SK-N-MC (cell line): ENCODE measurements at regions not wholly inside any gene's neighbourhood (a gene's known extent, or its start where the extent isn't known, plus 50 kb on each side); places are given as distances from the start of the nearest gene placed in this dataset.

Experiments used
- DNase-seq: peaks from one replicate; pipeline ENCODE4 v3.0.0-alpha.2; 2011; ENCODE audit warnings: low read depth, low spot score
- H3K27ac ChIP-seq: fragments of 200-600 bp; sonication (generic); 2 replicates; pipeline ENCODE4 v1.5.1; 2016; ENCODE audit warnings: mixed run types
- H3K36me3 ChIP-seq: fragments of 200-600 bp; sonication (generic); 2 replicates; pipeline ENCODE4 v1.6.1; 2017; ENCODE audit warnings: antibody characterized with exemption, low read length, mixed read lengths; ENCODE audit not compliant: insufficient read depth
- H3K4me3 ChIP-seq: fragments of 200-600 bp; sonication (generic); 2 replicates; pipeline ENCODE4 v1.5.1; 2016
- H3K9ac ChIP-seq: fragments of 200-600 bp; sonication (generic); 2 replicates; pipeline ENCODE4 v1.8.0; 2017; ENCODE audit warnings: mixed run types, mixed read lengths; ENCODE audit not compliant: insufficient read length
- H3K9me3 ChIP-seq: fragments of 200-600 bp; sonication (generic); 2 replicates; pipeline ENCODE4 v1.6.1; 2017; ENCODE audit warnings: low read depth, mild to moderate bottlenecking, antibody characterized with exemption, low read length, moderate library complexity, mixed read lengths
- EZH2 ChIP-seq: fragments of 200-600 bp; sonication (generic); IDR thresholded peaks from one replicate; pipeline ENCODE4 v1.6.1; 2017; ENCODE audit warnings: antibody characterized with exemption
- FOXP2 ChIP-seq: optimal IDR thresholded peaks from 2 replicates; pipeline ENCODE3; 2011; ENCODE audit warnings: mild to moderate bottlenecking, moderate library complexity; ENCODE audit not compliant: insufficient read depth; ENCODE audit errors: extremely low read length, control extremely low read depth
- POLR2AphosphoS5 ChIP-seq: IDR thresholded peaks from 2 replicates; pipeline ENCODE4 v1.6.1; 2012; ENCODE audit warnings: mild to moderate bottlenecking, low read depth, low read length, borderline replicate concordance

DNA sequence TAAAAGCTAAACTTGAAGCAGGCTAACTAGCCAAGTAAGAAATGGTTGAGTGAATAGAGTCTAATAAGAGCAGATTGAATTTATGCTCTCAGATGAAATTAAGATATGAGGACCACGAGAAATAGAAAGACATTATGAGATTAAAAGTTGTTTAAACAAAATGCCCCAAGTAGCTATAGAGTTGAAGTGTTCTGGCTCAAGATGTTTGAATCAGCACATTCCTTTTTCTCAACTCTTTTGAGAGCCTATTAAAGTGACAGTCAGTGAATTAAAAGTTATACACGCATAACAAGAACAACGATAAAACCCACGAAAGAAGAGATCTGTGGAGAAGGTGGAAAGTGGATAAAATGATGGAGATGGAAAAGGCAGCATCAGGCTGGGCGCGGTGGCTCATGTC, 322.2 kb upstream of the ANKRD30A start:
- no peak for DNase-seq
- Histone ChIP-seq H3K4me3 (peak overlapping the region; percentile 52), H3K9me3 (no peaks in the 10 kb centered on the region), H3K9ac (no peak overlapping the region), H3K27ac (peak overlapping the region; percentile 80), H3K36me3 (no peaks in the 10 kb centered on the region)
- no peak for TF ChIP-seq POLR2AphosphoS5
- TF ChIP-seq FOXP2 = no peak
- TF ChIP-seq EZH2 = no peak

DNA sequence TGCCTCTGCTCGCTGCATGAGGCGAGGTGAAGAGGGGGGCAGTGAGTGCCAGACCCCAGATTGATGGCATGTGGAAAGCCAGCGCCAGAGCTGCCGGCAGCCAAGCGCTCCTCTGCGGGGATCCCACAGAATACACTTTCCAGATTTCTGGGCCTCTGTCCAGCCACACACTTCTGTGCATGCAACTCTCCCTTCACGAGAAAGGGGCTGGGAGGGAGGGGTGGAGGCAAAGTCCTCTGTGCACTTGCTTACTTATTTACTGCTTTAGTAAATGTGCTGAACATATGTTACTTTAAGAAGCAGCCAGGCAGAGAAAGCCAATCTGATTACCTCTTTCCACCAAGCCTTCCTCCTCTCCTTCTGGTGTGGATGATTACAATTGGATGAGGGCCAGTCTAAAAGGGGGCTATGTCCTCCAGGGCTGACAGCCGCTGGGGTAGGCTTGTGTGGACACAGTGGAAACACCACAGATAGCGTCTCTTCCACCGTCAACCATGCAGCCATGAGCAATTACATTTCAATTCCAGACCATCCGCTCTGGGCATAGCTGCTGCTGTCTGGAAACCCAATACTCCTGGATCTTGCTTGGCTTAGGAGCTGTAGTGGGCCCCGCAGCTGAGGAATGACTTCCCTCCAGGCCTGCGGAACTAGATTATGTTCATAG, 322.8 kb upstream of the ANKRD30A start:
- H3K9me3 ChIP-seq = no peaks in the 10 kb centered on the region
- peak overlapping the region; percentile 80 for H3K27ac ChIP-seq
- peak overlapping the region; percentile 52 for H3K4me3 ChIP-seq
- TF ChIP-seq FOXP2 = no peak
- no peak for TF ChIP-seq EZH2
- TF ChIP-seq POLR2AphosphoS5 = no peak
- no peaks in the 10 kb centered on the region for H3K36me3 ChIP-seq
- DNase-seq = no peak
- H3K9ac ChIP-seq = no peak overlapping the region

DNA sequence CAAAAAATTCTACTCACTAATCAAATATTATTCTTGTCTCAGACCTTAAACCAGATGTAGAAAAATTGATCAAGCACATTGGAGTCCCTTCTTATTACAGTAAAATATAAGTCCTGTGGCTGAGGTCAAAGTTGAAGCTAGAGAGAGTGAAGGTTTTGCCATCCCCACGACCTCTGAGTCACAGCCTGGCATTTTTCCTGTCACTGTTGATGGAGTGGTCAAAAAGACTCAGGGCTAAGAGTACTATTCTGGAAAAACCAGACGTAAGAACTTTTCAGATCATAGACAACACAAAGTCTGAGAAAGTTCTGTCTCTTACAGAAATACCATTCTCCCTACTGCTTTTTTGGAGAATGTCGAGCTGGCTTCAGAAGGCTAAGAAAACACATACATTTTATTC, 323.7 kb upstream of the ANKRD30A start:
- no peak overlapping the region; the same call in 1 of the 2 replicates for H3K27ac ChIP-seq
- no peaks in the 10 kb centered on the region for H3K9me3 ChIP-seq
- no peak for TF ChIP-seq POLR2AphosphoS5
- TF ChIP-seq EZH2 = no peak
- no peak for TF ChIP-seq FOXP2

DNA sequence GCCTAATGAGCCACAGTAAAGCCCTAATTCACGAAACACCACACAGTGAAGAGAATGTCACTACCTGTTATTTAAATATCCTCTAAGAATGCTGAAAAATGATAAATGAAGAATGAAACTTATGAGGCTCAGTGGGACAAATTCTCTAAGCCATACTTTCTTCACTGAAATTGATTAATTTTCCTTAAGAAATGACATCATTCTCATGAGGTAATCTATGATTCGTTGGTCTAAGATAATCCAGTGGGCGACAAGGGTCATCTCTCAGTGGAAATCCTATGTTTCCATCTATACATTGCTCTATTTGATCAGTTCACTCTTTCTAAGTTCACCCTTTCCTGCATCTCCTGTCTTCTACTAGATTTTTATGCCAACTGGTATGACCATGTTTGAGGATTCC, 330.4 kb upstream of the ANKRD30A start:
- no peak overlapping the region for H3K9ac ChIP-seq
- H3K27ac ChIP-seq = no peak overlapping the region
- H3K36me3 ChIP-seq = no peaks in the 10 kb centered on the region
- TF ChIP-seq FOXP2 (no peak), EZH2 (no peak), POLR2AphosphoS5 (no peak)
- H3K4me3 ChIP-seq = no peak overlapping the region
- no peak for DNase-seq
- H3K9me3 ChIP-seq = no peaks in the 10 kb centered on the region

More for the DNA sequence above, 323.7 kb upstream of the ANKRD30A start:
- DNase-seq = no peak
- Histone ChIP-seq H3K9ac (no peak overlapping the region), H3K36me3 (no peaks in the 10 kb centered on the region), H3K4me3 (no peak overlapping the region)

DNA sequence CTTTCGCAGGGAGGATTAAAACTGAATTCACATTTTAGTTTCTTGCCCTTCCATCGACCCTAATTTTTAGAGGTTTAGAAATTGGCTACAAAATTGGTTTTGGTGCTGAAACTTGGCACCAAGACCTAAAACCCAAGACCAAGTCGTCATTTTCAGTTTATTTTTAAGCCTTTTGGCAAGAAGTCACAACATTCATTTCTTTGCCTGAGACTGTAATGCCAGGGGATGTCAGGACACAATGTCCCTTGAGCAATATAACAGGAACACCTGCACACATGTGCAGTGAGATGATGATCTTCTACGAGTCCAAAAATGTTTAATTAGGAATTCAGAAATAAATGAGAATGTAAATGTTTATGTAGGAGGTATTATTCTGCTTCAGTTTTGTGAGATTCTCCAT, 335.4 kb upstream of the ANKRD30A start:
- Histone ChIP-seq H3K36me3 (no peaks in the 10 kb centered on the region), H3K9me3 (no peaks in the 10 kb centered on the region), H3K4me3 (no peak overlapping the region), H3K27ac (no peak overlapping the region), H3K9ac (no peak overlapping the region)
- no peak for TF ChIP-seq FOXP2
- no peak for DNase-seq

- DNase-seq = no peak
- no peak overlapping the region for H3K27ac ChIP-seq
- no peak overlapping the region for H3K4me3 ChIP-seq
- TF ChIP-seq POLR2AphosphoS5 = no peak
- no peak for TF ChIP-seq EZH2
- no peak for TF ChIP-seq FOXP2
- no peak overlapping the region for H3K9ac ChIP-seq
- no peaks in the 10 kb centered on the region for H3K9me3 ChIP-seq
- H3K36me3 ChIP-seq = no peaks in the 10 kb centered on the region
These were observed 337.2 kb upstream of the ANKRD30A start for GRCh38 chr10:36788152-36788551.

- no peaks in the 10 kb centered on the region for H3K9me3 ChIP-seq
- H3K27ac ChIP-seq = no peak overlapping the region
- no peak for DNase-seq
- H3K36me3 ChIP-seq = no peaks in the 10 kb centered on the region
- TF ChIP-seq EZH2 = no peak
- no peak for TF ChIP-seq FOXP2
- no peak for TF ChIP-seq POLR2AphosphoS5
- no peak overlapping the region for H3K4me3 ChIP-seq
- H3K9ac ChIP-seq = no peak overlapping the region
These were observed 342.0 kb upstream of the ANKRD30A start for GRCh38 chr10:36783400-36783799.

GRCh38 chr10:36781570-36781969, 343.8 kb upstream of the ANKRD30A start:
- DNase-seq = no peak
- H3K9ac ChIP-seq = no peak overlapping the region
- H3K4me3 ChIP-seq = no peak overlapping the region
- no peaks in the 10 kb centered on the region for H3K9me3 ChIP-seq
- H3K36me3 ChIP-seq = no peaks in the 10 kb centered on the region
- no peak for TF ChIP-seq POLR2AphosphoS5
- no peak for TF ChIP-seq FOXP2
- no peak for TF ChIP-seq EZH2
- H3K27ac ChIP-seq = no peak overlapping the region

GRCh38 chr10:36780158-36780557, 345.2 kb upstream of the ANKRD30A start:
- Histone ChIP-seq H3K27ac (no peak overlapping the region), H3K9me3 (no peaks in the 10 kb centered on the region), H3K9ac (no peak overlapping the region), H3K4me3 (no peak overlapping the region), H3K36me3 (no peaks in the 10 kb centered on the region)
- no peak for DNase-seq
- no peak for TF ChIP-seq EZH2
- no peak for TF ChIP-seq POLR2AphosphoS5
- no peak for TF ChIP-seq FOXP2
